AG09309 (cell line): ENCODE measurements at regions not wholly inside any gene's neighbourhood (a gene's known extent, or its start where the extent isn't known, plus 50 kb on each side); places are given as distances from the start of the nearest gene placed in this dataset.

Experiments
- DNase-seq: peaks from one replicate; pipeline ENCODE4 v3.0.0-alpha.2; 2010; ENCODE audit warnings: low read depth
- H3K4me3 ChIP-seq: 2 replicates; pipeline ENCODE4 v1.5.1; 2011; ENCODE audit warnings: mild to moderate bottlenecking, low read depth, low read length, moderate library complexity; ENCODE audit not compliant: control insufficient read depth
- TF ChIP-seq, protein P1 (sequence below): IDR thresholded peaks from 2 replicates; pipeline ENCODE4 v1.5.1; 2011; ENCODE audit warnings: mild to moderate bottlenecking, low read depth, low read length, inconsistent platforms; ENCODE audit not compliant: insufficient read depth, control insufficient read depth; ENCODE audit errors: missing control alignments

DNA sequence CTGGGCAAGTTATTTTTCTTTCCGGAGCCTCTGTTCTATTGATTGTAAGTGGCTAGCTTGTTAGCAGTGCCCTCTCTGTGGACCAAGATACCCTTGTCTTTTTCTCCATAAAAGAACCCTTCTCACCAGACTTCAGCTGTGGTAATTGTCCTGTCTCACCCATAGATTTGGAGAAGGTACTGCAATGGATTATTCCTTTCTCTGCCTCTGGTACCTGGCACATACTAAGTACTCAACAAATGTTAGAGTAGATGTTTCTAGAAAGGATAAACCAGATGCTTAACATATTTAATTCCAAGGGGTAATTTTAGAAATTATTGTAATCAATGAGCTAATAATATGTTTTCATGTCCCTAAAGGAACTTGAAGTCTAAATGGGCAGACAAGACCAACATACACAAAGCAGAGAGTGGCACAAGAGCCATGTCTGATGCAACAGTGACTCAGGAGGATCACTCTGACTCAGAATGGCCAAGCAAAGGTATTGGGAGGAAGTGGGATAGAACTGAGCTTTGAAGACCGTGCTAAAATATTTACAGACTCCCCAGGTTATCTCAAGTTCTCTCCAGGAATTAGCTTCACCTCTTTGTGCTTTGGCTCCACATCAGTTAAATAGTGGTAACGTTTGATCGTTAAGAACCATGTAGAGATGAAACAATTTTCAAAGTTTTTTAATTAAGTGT lies 129.7 kb upstream of the OSR1 start:
- TF ChIP-seq, protein P1, sequence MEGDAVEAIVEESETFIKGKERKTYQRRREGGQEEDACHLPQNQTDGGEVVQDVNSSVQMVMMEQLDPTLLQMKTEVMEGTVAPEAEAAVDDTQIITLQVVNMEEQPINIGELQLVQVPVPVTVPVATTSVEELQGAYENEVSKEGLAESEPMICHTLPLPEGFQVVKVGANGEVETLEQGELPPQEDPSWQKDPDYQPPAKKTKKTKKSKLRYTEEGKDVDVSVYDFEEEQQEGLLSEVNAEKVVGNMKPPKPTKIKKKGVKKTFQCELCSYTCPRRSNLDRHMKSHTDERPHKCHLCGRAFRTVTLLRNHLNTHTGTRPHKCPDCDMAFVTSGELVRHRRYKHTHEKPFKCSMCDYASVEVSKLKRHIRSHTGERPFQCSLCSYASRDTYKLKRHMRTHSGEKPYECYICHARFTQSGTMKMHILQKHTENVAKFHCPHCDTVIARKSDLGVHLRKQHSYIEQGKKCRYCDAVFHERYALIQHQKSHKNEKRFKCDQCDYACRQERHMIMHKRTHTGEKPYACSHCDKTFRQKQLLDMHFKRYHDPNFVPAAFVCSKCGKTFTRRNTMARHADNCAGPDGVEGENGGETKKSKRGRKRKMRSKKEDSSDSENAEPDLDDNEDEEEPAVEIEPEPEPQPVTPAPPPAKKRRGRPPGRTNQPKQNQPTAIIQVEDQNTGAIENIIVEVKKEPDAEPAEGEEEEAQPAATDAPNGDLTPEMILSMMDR, result no peak
- no peak overlapping the region for H3K4me3 ChIP-seq
- DNase-seq, result peak; percentile 46

DNA sequence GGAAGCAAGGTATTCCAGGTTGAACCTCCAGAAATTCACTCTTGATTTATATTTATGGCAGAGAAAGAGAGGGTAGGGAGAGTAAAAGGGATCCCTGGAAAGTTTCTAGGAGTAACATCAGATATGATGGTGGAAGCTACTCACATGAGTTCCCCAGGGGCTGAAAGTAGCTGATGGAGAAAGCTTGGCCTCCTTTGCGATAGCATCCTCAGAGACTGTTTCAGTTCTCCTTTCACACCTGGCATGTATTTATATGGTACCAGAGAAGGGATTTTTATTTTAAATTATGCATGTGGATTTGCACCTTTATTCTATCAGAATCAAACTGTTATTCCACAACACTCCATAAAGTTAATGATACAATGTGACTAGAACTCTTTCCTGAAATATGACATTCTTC lies 126.3 kb upstream of the OSR1 start:
- TF ChIP-seq, protein P1, result no peak
- H3K4me3 ChIP-seq, result no peak overlapping the region
- no peak for DNase-seq

DNA sequence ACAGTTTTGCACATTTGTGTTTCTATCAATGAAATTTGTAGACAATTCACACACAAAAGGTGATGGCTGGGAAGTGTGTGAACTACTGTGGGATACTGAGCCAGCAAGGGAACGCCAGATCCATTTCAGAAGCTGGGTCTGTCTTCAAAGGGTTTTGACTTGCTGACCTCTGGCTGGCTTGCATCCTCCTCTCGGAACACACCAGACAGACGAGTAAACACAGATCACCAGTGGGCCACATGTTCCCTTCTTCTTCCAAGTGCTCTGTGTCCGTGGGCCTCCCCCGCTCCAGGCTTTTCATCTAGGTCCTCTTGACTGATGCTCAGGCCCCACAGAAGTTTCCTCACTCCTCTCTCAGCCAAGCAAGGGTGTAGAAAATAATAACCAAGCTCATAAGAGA lies 122.2 kb upstream of the OSR1 start:
- DNase-seq, result no peak
- H3K4me3 ChIP-seq, result no peak overlapping the region
- TF ChIP-seq, protein P1, result no peak

DNA sequence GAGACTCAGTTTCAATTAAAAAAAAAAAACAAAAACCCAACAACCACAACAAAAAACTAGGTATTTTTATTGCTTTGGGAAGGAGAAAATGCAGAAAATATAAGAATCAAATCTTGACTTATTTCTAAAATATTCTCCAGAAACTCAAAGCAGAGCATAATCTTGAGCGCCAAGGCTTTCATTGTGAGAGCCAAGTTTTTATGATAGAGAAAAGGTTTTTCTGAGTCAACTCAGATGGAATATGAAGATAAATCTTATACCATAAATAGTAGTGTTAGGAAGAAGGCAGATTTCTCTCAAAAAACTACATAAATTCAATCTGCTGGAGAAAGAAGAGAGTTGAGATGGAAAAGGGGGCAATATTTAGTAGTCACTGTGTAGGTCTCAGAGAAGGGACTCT lies 121.2 kb upstream of the OSR1 start:
- TF ChIP-seq, protein P1, result no peak
- H3K4me3 ChIP-seq, result no peak overlapping the region
- no peak for DNase-seq

DNA sequence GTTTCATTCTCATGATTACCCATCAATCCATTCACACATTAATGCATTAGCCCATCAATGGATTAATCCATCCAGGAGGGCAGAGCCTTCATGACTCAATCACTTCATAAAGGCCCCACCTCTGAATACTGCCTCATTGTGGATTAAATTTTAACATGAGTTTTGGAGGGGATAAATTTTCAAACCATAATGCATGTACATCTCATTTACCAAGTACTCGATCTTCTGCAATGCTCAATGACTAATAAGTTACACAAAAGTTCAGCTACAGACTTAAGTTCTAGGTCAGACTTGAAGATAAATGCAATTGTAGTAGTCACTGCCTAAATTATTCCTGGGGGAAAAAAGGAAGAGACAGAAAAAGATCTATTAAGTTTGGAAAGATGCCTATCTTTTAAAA lies 120.0 kb upstream of the OSR1 start:
- TF ChIP-seq, protein P1, result no peak
- H3K4me3 ChIP-seq, result no peak overlapping the region
- DNase-seq, result no peak

- no peak for DNase-seq
- no peak overlapping the region for H3K4me3 ChIP-seq
- TF ChIP-seq, protein P1, result no peak
Measured at GRCh38 chr2:19476327-19476726, 117.9 kb upstream of the OSR1 start.
